ACC112 (cell line): ENCODE measurements at regions not wholly inside any gene's neighbourhood (a gene's known extent, or its start where the extent isn't known, plus 50 kb on each side); places are given as distances from the start of the nearest gene placed in this dataset.
A peak's percentile ranks its signal among the peaks of the same experiment; 100 is the strongest.

Source experiments
- H2AFZ ChIP-seq: fragments of 200-600 bp; sonication (generic); one replicate; pipeline ENCODE4 v1.6.0; 2017; ENCODE audit warnings: antibody characterized with exemption, low read length; ENCODE audit not compliant: unreplicated experiment
- H3K27ac ChIP-seq: fragments of 200-600 bp; sonication (generic); 2 replicates; pipeline ENCODE4 v1.5.1; 2014; ENCODE audit warnings: low read depth, mild to moderate bottlenecking, antibody characterized with exemption, low read length, moderate library complexity
- H3K27me3 ChIP-seq: fragments of 200-600 bp; sonication (generic); 2 replicates; pipeline ENCODE4 v1.6.1; 2014; ENCODE audit warnings: mild to moderate bottlenecking, antibody characterized with exemption, low read length, moderate library complexity, mixed read lengths; ENCODE audit not compliant: insufficient read depth
- H3K36me3 ChIP-seq: fragments of 200-600 bp; sonication (generic); 2 replicates; pipeline ENCODE4 v1.6.1; 2016; ENCODE audit warnings: mild to moderate bottlenecking, antibody characterized with exemption, low read length, moderate library complexity, mixed read lengths; ENCODE audit not compliant: insufficient read depth
- H3K4me1 ChIP-seq: fragments of 200-600 bp; sonication (generic); one replicate; pipeline ENCODE4 v1.6.1; 2016; ENCODE audit warnings: low read length, mixed read lengths; ENCODE audit not compliant: insufficient read depth, unreplicated experiment, control insufficient read depth
- H3K4me3 ChIP-seq: fragments of 200-600 bp; sonication (generic); 2 replicates; pipeline ENCODE4 v1.5.1; 2014; ENCODE audit warnings: mild to moderate bottlenecking, low read depth, low read length
- H3K79me2 ChIP-seq: fragments of 200-600 bp; sonication (generic); one replicate; pipeline ENCODE4 v1.6.0; 2016; ENCODE audit warnings: low read length; ENCODE audit not compliant: control insufficient read depth, unreplicated experiment, insufficient read depth

DNA sequence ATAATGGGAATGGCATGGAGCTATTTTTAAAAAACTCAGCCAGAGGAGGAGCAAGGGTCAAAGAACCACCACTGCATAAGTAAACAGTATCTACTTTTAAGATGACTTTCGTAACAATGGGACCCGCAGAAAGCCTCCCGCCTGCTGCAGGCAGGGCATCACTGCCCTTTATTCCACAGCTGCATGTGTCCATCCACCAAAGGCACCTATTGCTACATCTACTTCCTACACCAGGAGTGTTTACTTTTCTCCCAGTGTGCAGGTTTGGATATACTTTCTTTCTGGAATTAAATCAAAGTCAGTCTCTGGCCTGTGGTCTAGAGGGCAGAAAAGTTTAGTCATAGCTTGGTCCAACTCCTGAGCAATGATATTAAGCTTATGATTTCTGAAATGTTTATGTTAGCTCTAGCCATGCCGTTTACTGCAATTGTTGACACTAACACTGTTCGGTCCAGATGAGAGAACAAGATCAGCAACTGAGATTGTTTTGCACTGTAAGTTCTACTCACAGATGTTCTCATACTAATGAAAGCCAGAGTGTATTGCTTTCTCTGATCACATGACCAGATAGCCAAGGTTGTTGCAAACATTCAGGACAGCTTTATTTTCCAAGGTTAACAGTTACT is 391.5 kb downstream of the FGF10 start:
- Histone ChIP-seq H3K79me2 (no peaks in the 10 kb centered on the region), H3K36me3 (no peaks in the 10 kb centered on the region), H3K27ac (peak overlapping the region; percentile 52), H2AFZ (peak overlapping the region; percentile 77), H3K4me1 (peaks cover 36% of the 10 kb centered on the region), H3K27me3 (no peaks in the 10 kb centered on the region), H3K4me3 (peak overlapping the region; percentile 27; the same call in 1 of the 2 replicates)

DNA sequence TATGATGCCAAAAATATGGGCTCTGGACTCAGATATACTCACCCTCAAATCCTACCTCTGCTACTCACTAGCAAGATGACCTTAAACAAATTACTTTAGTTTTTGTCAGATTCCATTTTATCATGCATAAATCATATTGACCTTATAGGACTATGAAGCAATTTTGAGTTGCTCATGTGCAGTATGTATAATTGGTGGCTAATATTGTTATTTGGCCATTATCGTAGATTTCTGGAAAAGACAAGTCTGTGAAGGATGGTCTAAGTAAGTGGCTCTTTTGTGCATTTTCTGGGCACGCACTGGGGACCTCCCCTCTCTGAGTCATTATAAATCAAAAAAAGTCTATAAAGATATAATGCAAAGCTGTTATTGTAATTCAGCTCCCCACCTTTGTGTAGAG is 393.0 kb downstream of the FGF10 start:
- Histone ChIP-seq H3K79me2 (no peaks in the 10 kb centered on the region), H3K27me3 (no peaks in the 10 kb centered on the region), H3K36me3 (no peaks in the 10 kb centered on the region), H2AFZ (no peak overlapping the region), H3K4me1 (peaks cover 22% of the 10 kb centered on the region), H3K4me3 (no peak overlapping the region), H3K27ac (no peak overlapping the region)

DNA sequence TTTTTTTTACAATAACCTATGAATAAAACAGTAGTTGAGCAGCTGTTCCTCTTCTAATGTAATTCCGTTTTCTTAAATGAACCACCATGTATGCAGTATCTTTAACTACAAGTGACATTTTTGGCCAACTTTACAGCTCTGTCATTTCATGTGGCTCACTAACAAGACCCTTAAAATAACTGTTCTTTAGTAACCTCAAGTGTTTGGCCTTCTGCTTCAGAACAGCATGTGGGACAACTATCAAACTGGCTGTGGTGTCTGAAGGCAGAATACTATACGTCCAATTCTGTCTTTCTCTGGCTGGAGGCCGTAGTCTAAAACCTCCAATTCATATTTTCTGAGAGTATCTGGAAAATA is 391.4 kb downstream of the NNT start:
- no peak overlapping the region for H3K27ac ChIP-seq
- no peaks in the 10 kb centered on the region for H3K36me3 ChIP-seq
- no peak overlapping the region for H3K4me3 ChIP-seq
- no peak overlapping the region for H2AFZ ChIP-seq
- peaks cover 19% of the 10 kb centered on the region for H3K4me1 ChIP-seq
- H3K79me2 ChIP-seq, result no peaks in the 10 kb centered on the region
- H3K27me3 ChIP-seq, result no peaks in the 10 kb centered on the region

DNA sequence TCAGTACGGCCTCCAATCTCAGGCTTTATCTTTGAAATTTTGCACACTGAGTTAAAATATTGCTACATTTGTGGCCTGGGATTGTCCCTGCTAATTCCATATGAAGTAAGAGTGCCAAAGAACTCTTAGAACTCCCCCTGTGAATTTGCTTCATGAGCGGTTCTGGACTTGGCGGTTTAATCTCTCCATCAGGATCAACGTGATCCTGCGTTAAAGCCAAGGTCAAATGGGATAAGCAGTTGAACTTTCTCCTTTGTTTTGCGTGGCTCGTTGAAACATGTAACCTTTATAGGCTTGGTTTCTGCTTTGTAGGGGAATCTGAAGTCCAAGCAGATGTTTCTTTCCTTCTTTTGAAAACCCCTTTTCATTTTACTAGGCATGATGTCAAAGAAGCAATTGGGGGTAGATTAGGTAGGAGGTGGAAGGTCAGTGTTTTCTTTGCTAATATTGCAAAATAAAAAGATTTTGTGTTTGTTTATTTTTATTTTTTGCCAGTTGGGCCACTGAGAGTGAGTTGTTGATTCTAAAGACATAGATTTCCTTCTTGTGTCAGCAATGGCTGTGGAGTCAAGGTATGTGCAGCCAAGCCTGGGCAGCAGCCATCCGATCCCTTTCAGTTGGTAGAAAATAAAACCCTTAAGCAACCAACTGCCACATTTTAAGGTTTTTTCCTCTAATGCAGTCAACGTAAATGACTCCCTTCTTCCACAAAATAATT is 390.8 kb downstream of the NNT start:
- Histone ChIP-seq H3K4me3 (no peak overlapping the region), H2AFZ (no peak overlapping the region), H3K4me1 (peaks cover 17% of the 10 kb centered on the region), H3K27ac (no peak overlapping the region), H3K36me3 (no peaks in the 10 kb centered on the region), H3K79me2 (no peaks in the 10 kb centered on the region), H3K27me3 (no peaks in the 10 kb centered on the region)

DNA sequence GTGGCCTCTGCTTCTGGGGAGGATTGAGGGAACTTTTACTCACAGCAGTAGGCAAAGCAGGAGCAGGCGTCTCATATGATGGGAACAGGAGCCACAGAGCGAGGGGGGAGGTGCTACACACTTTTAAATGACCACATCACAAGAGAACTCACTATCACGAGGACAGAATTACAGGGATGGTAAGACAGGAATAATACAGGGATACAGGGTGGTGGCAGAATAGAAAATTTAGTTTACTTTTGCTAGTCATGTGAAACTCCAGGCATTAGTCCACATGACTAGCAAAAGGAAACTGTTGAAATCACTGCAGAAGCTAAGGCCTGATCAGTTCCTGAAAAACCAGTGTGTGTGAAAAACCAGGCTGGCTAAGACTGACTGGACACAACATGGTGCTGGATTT is 382.4 kb downstream of the NNT start:
- Histone ChIP-seq H2AFZ (no peak overlapping the region), H3K27me3 (no peaks in the 10 kb centered on the region), H3K4me3 (no peak overlapping the region), H3K36me3 (no peaks in the 10 kb centered on the region), H3K27ac (no peak overlapping the region), H3K4me1 (no peaks in the 10 kb centered on the region), H3K79me2 (no peaks in the 10 kb centered on the region)

DNA sequence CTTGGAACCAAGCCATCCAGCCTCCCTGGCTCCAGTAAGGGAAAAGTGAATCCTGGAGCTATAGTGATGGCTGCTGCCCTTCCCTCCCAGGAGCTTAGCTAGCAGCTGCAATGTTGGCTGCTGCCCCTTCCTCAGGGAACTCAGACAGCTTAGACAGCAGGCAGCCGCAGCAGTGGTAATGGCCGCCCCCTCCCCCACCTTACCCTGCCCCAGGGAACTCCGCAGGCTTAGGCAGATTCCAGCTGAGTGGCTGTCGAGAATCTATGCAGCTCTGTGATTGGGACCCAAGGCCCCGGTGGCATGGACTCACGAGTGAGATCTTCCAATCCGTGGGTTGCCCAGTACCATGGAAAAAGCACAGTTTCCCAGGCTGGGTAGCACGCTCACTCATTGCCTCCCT is 378.6 kb downstream of the NNT start:
- H3K27ac ChIP-seq, result no peak overlapping the region
- no peaks in the 10 kb centered on the region for H3K4me1 ChIP-seq
- no peaks in the 10 kb centered on the region for H3K36me3 ChIP-seq
- H3K27me3 ChIP-seq, result no peaks in the 10 kb centered on the region
- H3K79me2 ChIP-seq, result no peaks in the 10 kb centered on the region
- no peak overlapping the region for H2AFZ ChIP-seq
- H3K4me3 ChIP-seq, result no peak overlapping the region

DNA sequence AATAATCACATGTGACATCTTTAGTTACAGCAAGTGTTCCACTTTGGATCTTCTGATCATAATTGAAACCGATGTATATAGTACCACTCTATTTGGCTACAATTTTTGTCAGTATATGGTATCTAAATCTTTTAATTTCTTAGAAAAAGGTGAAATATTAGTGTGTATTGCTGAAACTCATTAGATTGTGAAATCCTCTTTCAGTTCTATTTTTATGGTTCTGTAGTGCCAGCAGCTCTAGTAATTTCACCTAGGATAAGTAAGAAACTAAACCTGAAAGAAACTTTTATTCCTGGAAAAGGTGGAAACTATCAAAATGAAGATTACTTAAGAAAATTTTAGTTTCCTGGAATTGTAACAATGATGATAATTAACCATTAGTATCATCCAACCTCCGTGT is 370.9 kb downstream of the NNT start:
- Histone ChIP-seq H3K4me3 (no peak overlapping the region), H2AFZ (no peak overlapping the region), H3K4me1 (peaks cover 17% of the 10 kb centered on the region), H3K27me3 (no peaks in the 10 kb centered on the region), H3K36me3 (no peaks in the 10 kb centered on the region), H3K27ac (peak overlapping the region; percentile 79), H3K79me2 (no peaks in the 10 kb centered on the region)

DNA sequence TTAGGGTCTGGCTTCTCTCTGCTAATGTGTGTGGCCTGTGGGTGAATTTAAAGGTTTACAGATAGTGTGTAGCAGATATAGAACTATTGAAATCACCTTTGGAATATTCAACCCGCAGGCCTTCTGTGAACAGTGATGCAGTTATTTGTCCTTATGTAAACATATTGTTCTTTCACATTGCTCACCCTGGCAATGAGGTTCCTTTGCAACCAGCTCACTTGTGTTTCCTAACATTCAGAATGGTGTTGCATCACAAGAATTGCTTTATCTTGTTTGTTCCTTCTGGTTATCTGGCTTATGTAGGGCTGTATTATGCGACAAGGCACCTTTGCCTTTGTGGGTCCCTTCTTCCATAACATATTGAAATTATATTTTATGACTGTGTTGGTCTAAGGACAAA is 370.3 kb downstream of the NNT start:
- Histone ChIP-seq H2AFZ (peak overlapping the region; percentile 22), H3K4me3 (no peak overlapping the region), H3K27me3 (no peaks in the 10 kb centered on the region), H3K36me3 (no peaks in the 10 kb centered on the region), H3K27ac (peak overlapping the region; percentile 79), H3K79me2 (no peaks in the 10 kb centered on the region), H3K4me1 (peaks cover 17% of the 10 kb centered on the region)

DNA sequence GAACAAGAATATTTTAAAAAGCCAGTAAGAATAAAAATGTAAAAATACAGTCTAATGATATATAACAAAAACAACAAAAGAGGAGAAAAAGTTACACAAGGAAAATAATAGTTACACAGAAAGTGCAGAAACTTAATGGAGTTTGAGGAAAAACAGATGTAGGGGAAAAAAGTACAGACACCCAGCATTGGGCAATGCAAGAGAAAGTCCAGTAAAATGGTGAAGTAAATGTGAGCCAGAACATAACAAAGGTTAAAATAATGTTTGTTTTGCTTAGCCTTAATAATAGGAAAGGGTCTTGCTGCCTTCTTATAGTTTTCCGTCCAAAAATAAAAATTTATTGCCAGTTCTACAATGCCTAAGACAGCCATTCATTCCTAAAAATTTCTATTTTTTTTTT is 364.2 kb downstream of the NNT start:
- Histone ChIP-seq H3K4me3 (no peak overlapping the region), H3K79me2 (no peaks in the 10 kb centered on the region), H3K27me3 (no peaks in the 10 kb centered on the region), H3K36me3 (no peaks in the 10 kb centered on the region), H3K27ac (peak overlapping the region; percentile 33), H3K4me1 (no peaks in the 10 kb centered on the region), H2AFZ (no peak overlapping the region)

DNA sequence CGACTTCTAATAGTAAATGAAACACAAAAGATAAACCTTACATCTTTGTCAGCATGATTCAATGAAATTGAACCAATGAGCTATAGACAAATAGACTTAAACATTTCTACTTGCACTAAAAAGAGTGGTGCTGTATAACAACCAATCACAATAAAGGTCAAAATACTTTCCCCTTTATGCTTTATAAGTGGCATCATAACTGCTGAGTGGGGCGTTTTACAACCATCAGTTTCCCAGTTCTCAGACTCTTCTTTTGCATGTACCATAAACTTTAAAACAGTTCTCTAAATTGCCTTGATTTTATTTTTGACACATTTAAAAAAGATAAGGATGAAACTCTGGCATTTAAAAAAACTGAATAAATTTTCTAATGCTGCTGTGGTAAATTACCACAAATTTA is 356.2 kb downstream of the NNT start:
- no peaks in the 10 kb centered on the region for H3K4me1 ChIP-seq
- no peaks in the 10 kb centered on the region for H3K27me3 ChIP-seq
- H3K4me3 ChIP-seq, result no peak overlapping the region
- no peak overlapping the region for H2AFZ ChIP-seq
- H3K79me2 ChIP-seq, result no peaks in the 10 kb centered on the region
- H3K36me3 ChIP-seq, result no peaks in the 10 kb centered on the region
- no peak overlapping the region for H3K27ac ChIP-seq

DNA sequence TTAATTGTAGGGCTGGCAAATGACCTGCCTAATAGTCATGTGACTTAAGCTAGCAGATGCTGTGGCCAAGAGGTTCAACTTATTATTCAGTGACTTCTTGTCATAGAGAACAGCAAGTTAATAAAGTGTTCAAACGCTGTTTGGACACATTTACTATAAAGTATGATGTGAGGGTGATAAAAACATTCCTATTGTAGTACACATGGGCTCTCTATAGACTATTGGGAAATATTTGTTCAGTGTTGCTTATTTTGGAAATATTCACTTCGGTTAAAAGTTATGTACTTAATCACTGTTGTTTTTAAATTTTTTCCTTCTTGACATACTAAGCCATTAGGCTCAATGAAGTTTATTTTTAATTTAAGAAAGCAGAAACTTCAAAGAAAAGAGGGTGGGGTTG is 345.0 kb downstream of the NNT start:
- peak overlapping the region; percentile 64 for H3K27ac ChIP-seq
- no peaks in the 10 kb centered on the region for H3K27me3 ChIP-seq
- H3K79me2 ChIP-seq, result no peaks in the 10 kb centered on the region
- peak overlapping the region; percentile 29 for H2AFZ ChIP-seq
- no peak overlapping the region for H3K4me3 ChIP-seq
- peaks cover 9% of the 10 kb centered on the region for H3K4me1 ChIP-seq
- no peaks in the 10 kb centered on the region for H3K36me3 ChIP-seq
